Smooth muscle cell (in vitro differentiated cells): ENCODE measurements at regions not wholly inside any gene's neighbourhood (a gene's known extent, or its start where the extent isn't known, plus 50 kb on each side); places are given as distances from the start of the nearest gene placed in this dataset.

Experiments used
- DNase-seq: peaks from one replicate; lab custom pipeline; 2025; ENCODE audit not compliant: unreplicated experiment; lab: John Stamatoyannopoulos, UW
- H2AFZ ChIP-seq: fragments of 200-600 bp; sonication (generic); 2 replicates; pipeline ENCODE4 v1.6.0; 2016; ENCODE audit warnings: antibody characterized with exemption, low read depth, mild to moderate bottlenecking
- H3F3A ChIP-seq: fragments of 200-600 bp; sonication (generic); 2 replicates; pipeline ENCODE4 v1.6.0; 2017; ENCODE audit warnings: antibody characterized with exemption, low read depth
- H3K27ac ChIP-seq: fragments of 200-600 bp; sonication (generic); 2 replicates; pipeline ENCODE4 v1.5.1; 2016; ENCODE audit warnings: low read depth, mild to moderate bottlenecking
- H3K27me3 ChIP-seq: fragments of 200-600 bp; sonication (generic); 2 replicates; pipeline ENCODE4 v1.6.1; 2016; ENCODE audit warnings: low read depth, mild to moderate bottlenecking
- H3K36me3 ChIP-seq: fragments of 200-600 bp; sonication (generic); 2 replicates; pipeline ENCODE4 v1.5.1; 2016; ENCODE audit warnings: low read depth
- H3K4me1 ChIP-seq: fragments of 200-600 bp; sonication (generic); 2 replicates; pipeline ENCODE4 v1.5.1; 2016; ENCODE audit warnings: low read depth
- H3K4me2 ChIP-seq: fragments of 200-600 bp; sonication (generic); 2 replicates; pipeline ENCODE4 v1.6.0; 2016; ENCODE audit warnings: mild to moderate bottlenecking
- H3K4me3 ChIP-seq: fragments of 200-600 bp; sonication (generic); 2 replicates; pipeline ENCODE4 v1.5.1; 2016; ENCODE audit warnings: mild to moderate bottlenecking
- H3K79me2 ChIP-seq: fragments of 200-600 bp; sonication (generic); 2 replicates; pipeline ENCODE4 v1.6.0; 2016; ENCODE audit warnings: low read depth, mild to moderate bottlenecking
- H3K9ac ChIP-seq: fragments of 200-600 bp; sonication (generic); 2 replicates; pipeline ENCODE4 v1.6.0; 2016; ENCODE audit warnings: low read depth
- H3K9me3 ChIP-seq: fragments of 200-600 bp; sonication (generic); replicated peaks from 2 replicates; pipeline ENCODE4 v1.5.1; 2016; ENCODE audit warnings: low read depth
- H4K20me1 ChIP-seq: fragments of 200-600 bp; sonication (generic); 2 replicates; pipeline ENCODE4 v1.6.0; 2016; ENCODE audit warnings: low read depth
- CTCF ChIP-seq: fragments of 200-600 bp; sonication (generic); IDR thresholded peaks from 2 replicates; pipeline ENCODE4 v1.5.1; 2017; ENCODE audit warnings: borderline replicate concordance, mild to moderate bottlenecking, antibody characterized with exemption; ENCODE audit not compliant: insufficient read depth, poor library complexity, severe bottlenecking
- WGBS: methylation state at CpG from one replicate; pipeline ENCODE4 v1.1.7; 2016; ENCODE audit warnings: low lambda C conversion rate; 5-methylcytosine and 5-hydroxymethylcytosine counted together

- H3K79me2 ChIP-seq, result no peaks in the 10 kb centered on the region
- H3K4me3 ChIP-seq, result no peak overlapping the region
- H2AFZ ChIP-seq, result no peak overlapping the region
- H3K9me3 ChIP-seq, result no peaks in the 10 kb centered on the region
- no peak for TF ChIP-seq CTCF
- no peak for DNase-seq
- H3K4me2 ChIP-seq, result no peak overlapping the region
- H3K9ac ChIP-seq, result no peak overlapping the region
- no peaks in the 10 kb centered on the region for H3K36me3 ChIP-seq
- H4K20me1 ChIP-seq, result no peaks in the 10 kb centered on the region
- WGBS, result 89% methylated on average over 3 of the region's 3 CpGs
- H3F3A ChIP-seq, result peaks cover 4% of the 10 kb centered on the region
- H3K27ac ChIP-seq, result peak overlapping the region; percentile 80
- H3K4me1 ChIP-seq, result no peaks in the 10 kb centered on the region
- H3K27me3 ChIP-seq, result no peaks in the 10 kb centered on the region
These were observed 1144.7 kb downstream of the CNTNAP5 start for GRCh38 chr2:125169764-125170146.

GRCh38 chr2:125172181-125172580 lies 1147.1 kb downstream of the CNTNAP5 start:
- Histone ChIP-seq H3K27ac (no peak overlapping the region), H3K9me3 (no peaks in the 10 kb centered on the region), H3K79me2 (no peaks in the 10 kb centered on the region), H3F3A (no peaks in the 10 kb centered on the region), H3K9ac (no peak overlapping the region), H3K4me3 (no peak overlapping the region), H4K20me1 (no peaks in the 10 kb centered on the region), H3K4me2 (no peak overlapping the region), H2AFZ (no peak overlapping the region), H3K36me3 (no peaks in the 10 kb centered on the region), H3K4me1 (no peaks in the 10 kb centered on the region), H3K27me3 (no peaks in the 10 kb centered on the region)
- no peak for TF ChIP-seq CTCF
- no peak for DNase-seq
- 33% methylated on average over 1 of the region's 1 CpG for WGBS

GRCh38 chr2:125175415-125175814 lies 1150.3 kb downstream of the CNTNAP5 start:
- no peaks in the 10 kb centered on the region for H3K4me1 ChIP-seq
- H3K79me2 ChIP-seq, result no peaks in the 10 kb centered on the region
- H2AFZ ChIP-seq, result no peak overlapping the region
- WGBS, result 75% methylated on average over 1 of the region's 1 CpG
- no peak for DNase-seq
- H3K9me3 ChIP-seq, result no peaks in the 10 kb centered on the region
- H3K36me3 ChIP-seq, result no peaks in the 10 kb centered on the region
- no peaks in the 10 kb centered on the region for H3K27me3 ChIP-seq
- H4K20me1 ChIP-seq, result no peaks in the 10 kb centered on the region
- H3K27ac ChIP-seq, result no peak overlapping the region
- no peak overlapping the region for H3K9ac ChIP-seq
- no peak for TF ChIP-seq CTCF
- H3F3A ChIP-seq, result no peaks in the 10 kb centered on the region
- no peak overlapping the region for H3K4me3 ChIP-seq
- H3K4me2 ChIP-seq, result no peak overlapping the region

GRCh38 chr2:125185691-125186270 lies 1160.7 kb downstream of the CNTNAP5 start:
- no peak for DNase-seq
- Histone ChIP-seq H3K79me2 (no peaks in the 10 kb centered on the region), H3K27ac (no peak overlapping the region), H3K27me3 (no peaks in the 10 kb centered on the region), H2AFZ (no peak overlapping the region), H3K4me2 (no peak overlapping the region), H3K9me3 (no peaks in the 10 kb centered on the region), H3K36me3 (no peaks in the 10 kb centered on the region), H3K4me1 (no peaks in the 10 kb centered on the region), H4K20me1 (no peaks in the 10 kb centered on the region), H3K9ac (no peak overlapping the region), H3F3A (no peaks in the 10 kb centered on the region), H3K4me3 (no peak overlapping the region)
- 81% methylated on average over 5 of the region's 5 CpGs for WGBS
- TF ChIP-seq CTCF, result no peak
